Loucy (cell line): ENCODE measurements at regions not wholly inside any gene's neighbourhood (a gene's known extent, or its start where the extent isn't known, plus 50 kb on each side); places are given as distances from the start of the nearest gene placed in this dataset.

Source experiments
- H2AFZ ChIP-seq: fragments of 200-600 bp; sonication (generic); 2 replicates; pipeline ENCODE4 v1.6.0; 2016; ENCODE audit warnings: antibody characterized with exemption, mild to moderate bottlenecking, low read length, moderate library complexity
- H3F3A ChIP-seq: fragments of 200-600 bp; 2 replicates; pipeline ENCODE4 v1.6.0; 2016; ENCODE audit warnings: antibody characterized with exemption, low read depth, mild to moderate bottlenecking
- H3K27me3 ChIP-seq: fragments of 200-600 bp; sonication (generic); 2 replicates; pipeline ENCODE4 v1.6.1; 2014; ENCODE audit warnings: low read length, mild to moderate bottlenecking; ENCODE audit not compliant: insufficient read depth, poor library complexity, severe bottlenecking
- H3K36me3 ChIP-seq: fragments of 200-600 bp; sonication (generic); 2 replicates; pipeline ENCODE4 v1.6.1; 2016; ENCODE audit warnings: low read length; ENCODE audit not compliant: insufficient read depth
- H3K4me1 ChIP-seq: fragments of 200-600 bp; sonication (generic); 2 replicates; pipeline ENCODE4 v1.5.1; 2014; ENCODE audit warnings: low read length, mild to moderate bottlenecking; ENCODE audit not compliant: insufficient read depth, poor library complexity, severe bottlenecking
- H3K4me2 ChIP-seq: fragments of 200-600 bp; sonication (generic); 2 replicates; pipeline ENCODE4 v1.6.0; 2014; ENCODE audit warnings: antibody characterized with exemption, low read length, low read depth, mild to moderate bottlenecking; ENCODE audit not compliant: poor library complexity, severe bottlenecking
- H3K4me3 ChIP-seq: fragments of 200-600 bp; sonication (generic); 2 replicates; pipeline ENCODE4 v1.5.1; 2014; ENCODE audit warnings: low read length, mild to moderate bottlenecking, mixed read lengths; ENCODE audit not compliant: poor library complexity, severe bottlenecking
- H3K79me2 ChIP-seq: fragments of 200-600 bp; sonication (generic); 2 replicates; pipeline ENCODE4 v1.6.1; 2014; ENCODE audit warnings: low read length; ENCODE audit not compliant: insufficient read depth
- H3K9ac ChIP-seq: fragments of 200-600 bp; sonication (generic); 2 replicates; pipeline ENCODE4 v1.6.0; 2014; ENCODE audit warnings: mild to moderate bottlenecking, low read depth, low read length, moderate library complexity; ENCODE audit not compliant: poor library complexity, severe bottlenecking
- H3K9me2 ChIP-seq: fragments of 200-600 bp; sonication (generic); replicated peaks from 2 replicates; pipeline ENCODE4 v1.6.1; 2016; ENCODE audit warnings: low read depth, low read length, mixed read lengths
- H3K9me3 ChIP-seq: fragments of 200-600 bp; sonication (generic); 2 replicates; pipeline ENCODE4 v1.6.1; 2014; ENCODE audit warnings: mild to moderate bottlenecking, antibody characterized with exemption, low read length, low read depth; ENCODE audit not compliant: insufficient read depth
- H4K20me1 ChIP-seq: fragments of 200-600 bp; sonication (generic); 2 replicates; pipeline ENCODE4 v1.6.0; 2014; ENCODE audit warnings: antibody characterized with exemption, low read length, mild to moderate bottlenecking; ENCODE audit not compliant: insufficient read depth, poor library complexity, severe bottlenecking
- CTCF ChIP-seq: fragments of 200-600 bp; sonication (generic); conservative IDR thresholded peaks from 2 replicates; pipeline ENCODE4 v1.5.1; 2014; ENCODE audit warnings: mild to moderate bottlenecking, antibody characterized with exemption, low read length
- EZH2phosphoT487 ChIP-seq: fragments of 200-600 bp; IDR thresholded peaks from 2 replicates; pipeline ENCODE4 v1.6.1; 2018; ENCODE audit warnings: antibody characterized with exemption, mild to moderate bottlenecking, moderate library complexity, borderline replicate concordance

DNA sequence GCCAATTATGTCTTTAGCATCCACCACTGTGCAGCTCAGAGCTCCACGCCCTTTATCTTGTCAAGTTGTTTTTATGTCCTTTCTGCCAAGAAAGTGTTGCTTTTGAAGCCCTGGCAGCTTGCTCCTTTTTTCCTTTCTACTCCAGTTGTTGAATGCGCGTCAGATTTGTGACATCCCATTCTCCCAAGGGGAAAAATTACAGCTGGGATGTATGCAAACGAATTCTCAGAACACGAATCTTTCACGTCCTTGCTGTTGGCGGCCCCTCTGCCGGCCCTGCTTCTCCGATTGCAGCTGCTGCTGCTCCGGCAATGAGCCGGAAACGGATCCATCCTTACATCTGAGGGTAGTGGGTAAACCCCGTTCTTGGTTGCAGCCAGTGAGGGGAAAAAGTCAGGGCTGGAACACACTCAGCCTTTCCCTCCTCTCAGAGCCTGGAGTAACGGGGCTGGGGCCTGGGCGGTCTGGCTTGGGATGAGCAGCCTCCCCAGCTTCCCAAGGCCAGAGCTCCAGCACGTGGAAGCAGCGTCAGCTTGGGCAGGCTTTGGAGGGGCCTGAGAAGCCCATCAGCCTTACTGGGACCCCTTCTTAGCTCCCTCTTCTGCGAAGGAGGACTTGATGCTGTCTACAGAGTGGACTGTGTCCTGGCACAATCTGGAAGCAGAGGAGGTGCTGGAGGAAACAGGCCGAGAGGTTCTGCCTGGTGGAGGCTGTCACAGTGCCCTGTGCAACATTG, 79.0 kb upstream of the CHST15 start:
- Histone ChIP-seq H3K36me3 (no peaks in the 10 kb centered on the region), H3K4me2 (no peak overlapping the region), H3K9me3 (no peaks in the 10 kb centered on the region), H3K79me2 (no peaks in the 10 kb centered on the region), H4K20me1 (no peaks in the 10 kb centered on the region), H3K4me1 (peaks cover 2% of the 10 kb centered on the region), H2AFZ (no peak overlapping the region), H3K27me3 (no peaks in the 10 kb centered on the region), H3K9ac (no peak overlapping the region), H3K9me2 (no peaks in the 10 kb centered on the region), H3K4me3 (no peak overlapping the region), H3F3A (no peaks in the 10 kb centered on the region)
- TF ChIP-seq CTCF (no peak), EZH2phosphoT487 (no peak)

DNA sequence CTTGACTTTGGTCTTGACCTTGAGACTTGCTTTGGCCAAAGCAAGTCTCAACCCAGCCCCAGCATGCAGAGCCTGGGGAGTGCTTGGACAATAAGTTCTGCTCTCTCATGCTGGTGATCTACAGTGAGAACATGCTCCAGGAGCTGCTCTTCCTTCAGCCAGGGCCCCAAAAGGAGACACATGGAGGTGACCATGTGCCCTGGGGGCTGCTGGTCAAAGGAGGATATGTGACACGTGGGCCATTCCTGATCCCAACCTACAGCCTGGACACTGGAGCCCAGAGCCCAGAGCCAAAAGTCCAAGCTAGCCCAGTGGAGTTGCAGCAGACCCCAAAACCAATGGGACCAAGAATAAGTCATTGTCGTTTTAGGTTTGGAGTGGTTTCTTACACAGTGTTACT, 78.2 kb upstream of the CHST15 start:
- Histone ChIP-seq H3K9ac (no peak overlapping the region), H3K4me3 (no peak overlapping the region), H3K9me3 (no peaks in the 10 kb centered on the region), H3K27me3 (no peaks in the 10 kb centered on the region), H2AFZ (no peak overlapping the region), H3F3A (no peaks in the 10 kb centered on the region), H3K9me2 (no peaks in the 10 kb centered on the region), H3K36me3 (no peaks in the 10 kb centered on the region), H3K79me2 (no peaks in the 10 kb centered on the region), H3K4me2 (no peak overlapping the region), H4K20me1 (no peaks in the 10 kb centered on the region), H3K4me1 (peaks cover 2% of the 10 kb centered on the region)
- TF ChIP-seq EZH2phosphoT487 (no peak), CTCF (no peak)

DNA sequence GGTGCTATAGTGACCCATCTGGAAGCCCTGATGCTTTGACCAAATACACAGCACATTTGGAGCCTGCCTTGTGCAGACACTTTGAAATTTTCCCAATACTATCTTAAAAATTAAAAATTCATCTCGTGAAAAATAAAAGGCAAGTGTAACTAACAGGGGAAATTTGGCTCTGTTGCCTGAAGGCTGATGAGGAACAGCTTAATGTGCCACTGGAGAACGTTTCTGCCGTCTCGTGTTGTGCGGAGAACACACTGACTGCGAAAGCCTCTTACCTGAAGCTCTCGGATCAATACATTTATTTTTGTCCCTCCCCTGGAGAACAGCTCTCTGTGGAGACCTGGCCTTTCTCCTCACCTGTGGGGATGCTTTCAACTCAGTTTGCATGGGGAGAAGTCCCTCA, 77.2 kb upstream of the CHST15 start:
- H3F3A ChIP-seq = no peaks in the 10 kb centered on the region
- H3K9ac ChIP-seq = no peak overlapping the region
- no peak overlapping the region for H3K4me2 ChIP-seq
- H3K79me2 ChIP-seq = no peaks in the 10 kb centered on the region
- H3K9me2 ChIP-seq = no peaks in the 10 kb centered on the region
- no peak overlapping the region for H3K4me3 ChIP-seq
- H3K4me1 ChIP-seq = peaks cover 2% of the 10 kb centered on the region
- no peaks in the 10 kb centered on the region for H3K36me3 ChIP-seq
- no peaks in the 10 kb centered on the region for H3K27me3 ChIP-seq
- no peaks in the 10 kb centered on the region for H3K9me3 ChIP-seq
- no peaks in the 10 kb centered on the region for H4K20me1 ChIP-seq
- no peak for TF ChIP-seq CTCF
- no peak for TF ChIP-seq EZH2phosphoT487
- H2AFZ ChIP-seq = no peak overlapping the region
